Stimulated activated CD8-positive, alpha-beta memory T cell treated with anti-CD3 and anti-CD28 coated beads, Interleukin-12 subunit alpha, Interleukin-12 subunit beta, amount 100 ng/mL, for 1 hour (primary cell): ENCODE measurements at regions not wholly inside any gene's neighbourhood (a gene's known extent, or its start where the extent isn't known, plus 50 kb on each side); places are given as distances from the start of the nearest gene placed in this dataset.

ENCODE experiments used
- DNase-seq: peaks from one replicate; pipeline ENCODE4 v3.0.0-alpha.2; 2020; ENCODE audit warnings: low read depth

DNA sequence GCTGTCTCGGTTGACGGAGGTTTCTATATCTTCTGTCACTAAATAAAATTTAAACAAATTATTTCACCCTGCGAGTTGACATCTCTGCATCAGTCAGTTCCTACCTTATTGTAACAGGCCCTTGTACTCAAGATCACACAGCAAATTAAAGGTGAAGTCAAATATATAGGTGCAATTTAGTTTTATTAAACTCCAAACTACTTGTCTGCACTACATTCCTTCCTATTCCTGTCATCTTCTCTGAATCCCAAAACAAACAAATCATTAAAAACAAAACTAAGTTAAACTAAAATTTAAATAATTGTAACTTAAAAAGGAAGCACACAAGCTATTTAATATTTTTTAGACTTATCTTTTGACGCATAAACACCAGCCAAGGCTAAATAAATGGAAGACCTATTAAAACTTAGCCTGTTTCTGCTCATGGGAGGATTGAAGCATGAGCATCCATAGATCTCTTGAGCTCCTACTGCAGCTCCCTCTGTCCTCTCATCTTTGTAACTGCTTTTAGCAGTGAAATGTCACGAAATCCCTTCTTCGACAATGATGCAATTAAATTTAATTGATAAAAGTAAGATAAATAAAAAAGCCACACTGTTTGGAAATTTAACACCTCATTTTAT, 1152.3 kb upstream of the GJE1 start:
- no peak for DNase-seq

DNA sequence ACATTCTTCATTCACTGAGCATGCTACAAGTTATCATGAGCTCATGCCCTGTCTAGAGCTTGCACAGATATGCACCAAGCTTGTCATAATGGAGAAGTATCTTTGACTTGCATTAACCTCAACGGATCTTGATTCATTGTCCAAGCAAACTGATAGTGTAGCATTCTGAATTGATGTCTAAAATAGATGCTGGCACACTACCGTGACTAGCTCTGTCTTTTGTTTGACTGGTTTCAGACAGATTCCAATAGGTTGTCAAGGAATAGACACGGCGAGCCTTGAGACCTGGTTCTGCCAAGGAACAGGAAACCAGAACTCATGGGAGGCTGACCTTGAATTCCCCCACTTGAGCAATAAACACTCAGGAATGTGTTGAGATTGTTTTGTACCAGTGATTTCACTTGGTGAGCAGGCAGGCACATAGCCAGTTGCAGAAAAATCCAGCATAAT, 1153.1 kb upstream of the GJE1 start:
- no peak for DNase-seq

GRCh38 chr6:140977403-140977802, 1155.3 kb upstream of the GJE1 start:
- no peak for DNase-seq

DNA sequence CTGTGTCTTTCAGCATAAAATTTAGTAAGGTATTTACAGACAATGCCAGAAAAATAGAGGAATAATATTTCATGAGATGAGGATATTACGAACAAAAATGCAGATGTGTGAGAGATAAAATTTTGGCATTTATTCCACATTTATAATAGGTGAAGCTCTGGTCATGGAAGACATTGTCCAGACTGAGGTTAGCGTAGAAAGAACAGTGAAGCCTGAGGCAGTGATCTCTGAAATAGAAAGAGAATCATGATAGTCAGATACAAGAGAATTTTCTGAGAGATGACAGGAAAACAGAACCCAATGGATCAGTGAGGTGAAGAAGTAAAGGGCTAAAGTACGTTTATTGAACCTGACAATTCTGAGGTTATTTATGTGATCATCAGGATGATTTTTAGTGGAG, 1155.9 kb upstream of the GJE1 start:
- no peak for DNase-seq

DNA sequence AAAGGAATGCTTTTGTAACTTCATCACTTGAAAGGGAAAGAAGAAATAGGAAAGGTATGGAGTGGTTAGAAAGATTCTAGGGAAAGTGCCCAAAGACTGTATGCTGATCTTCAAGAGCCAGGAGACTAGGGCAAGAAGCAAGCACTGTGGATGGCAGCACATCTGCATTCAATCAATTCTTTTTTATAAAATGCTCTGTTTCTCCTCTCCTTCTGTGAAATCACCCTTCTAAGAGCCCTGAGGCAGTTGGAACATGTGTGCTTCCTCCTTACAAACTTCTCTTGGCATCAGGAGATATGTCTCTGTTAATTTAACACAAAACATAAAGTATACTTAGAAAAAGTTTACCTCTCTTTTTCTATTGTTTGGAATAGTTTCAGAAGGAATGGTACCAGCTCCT, 1162.2 kb upstream of the GJE1 start:
- DNase-seq, result no peak

GRCh38 chr6:140968062-140968461, 1164.7 kb upstream of the GJE1 start:
- no peak for DNase-seq

DNA sequence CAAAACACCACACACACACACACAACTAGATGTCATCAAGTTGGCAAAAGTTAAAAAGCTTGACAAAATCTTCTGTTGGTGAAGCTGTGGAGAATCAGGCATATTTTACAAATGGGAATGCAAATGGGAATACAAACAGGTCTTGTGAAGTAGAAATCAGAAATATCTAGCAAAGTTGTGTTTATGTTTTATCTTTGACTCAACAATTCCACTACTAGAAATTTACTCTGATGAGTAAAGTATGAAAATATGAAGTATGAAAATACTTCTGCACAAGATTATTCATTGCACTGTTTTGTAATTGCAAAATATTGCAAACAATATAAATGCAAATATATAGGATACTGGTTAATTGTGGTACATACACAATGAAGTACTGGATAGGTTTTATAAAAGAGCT, 1166.0 kb upstream of the GJE1 start:
- no peak for DNase-seq

GRCh38 chr6:140960566-140960965, 1172.2 kb upstream of the GJE1 start:
- DNase-seq, result no peak

GRCh38 chr6:140957386-140957785, 1175.3 kb upstream of the GJE1 start:
- DNase-seq, result no peak

- no peak for DNase-seq
These were observed 1176.0 kb upstream of the GJE1 start for GRCh38 chr6:140956571-140957369.

DNA sequence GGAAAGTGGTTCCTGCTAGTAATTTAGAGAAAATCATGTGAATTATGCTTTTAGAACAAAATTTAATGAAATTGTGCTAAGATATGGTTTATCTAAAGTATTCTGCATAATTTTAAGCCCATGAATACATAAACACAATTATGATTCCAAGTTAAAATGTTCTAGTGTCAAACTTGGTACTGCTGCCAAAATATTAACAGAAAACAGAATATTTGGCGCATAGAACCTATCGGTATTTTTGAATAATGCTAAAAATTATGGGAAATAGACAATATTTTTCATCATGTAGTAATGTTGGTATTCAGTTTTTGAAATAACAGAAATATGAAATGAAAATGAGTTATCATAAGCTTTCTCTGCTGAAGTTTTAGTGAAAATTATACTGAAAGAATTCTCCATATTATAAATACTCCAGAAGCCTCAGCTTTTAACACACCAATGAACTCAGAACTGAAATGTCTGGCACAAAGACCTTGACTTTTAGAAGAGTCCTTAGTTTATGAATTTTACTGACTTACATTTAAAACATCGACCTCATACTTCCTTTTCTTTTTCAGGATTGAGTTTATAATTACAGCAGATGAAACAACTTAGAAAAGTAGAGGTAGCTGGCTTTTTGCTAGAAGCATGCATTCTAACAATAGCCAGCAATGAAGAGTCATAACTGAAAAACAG, 1192.3 kb upstream of the GJE1 start:
- no peak for DNase-seq

GRCh38 chr6:140932909-140933308, 1199.8 kb upstream of the GJE1 start:
- DNase-seq, result no peak

GRCh38 chr6:140931581-140931980, 1201.1 kb upstream of the GJE1 start:
- DNase-seq, result no peak

DNA sequence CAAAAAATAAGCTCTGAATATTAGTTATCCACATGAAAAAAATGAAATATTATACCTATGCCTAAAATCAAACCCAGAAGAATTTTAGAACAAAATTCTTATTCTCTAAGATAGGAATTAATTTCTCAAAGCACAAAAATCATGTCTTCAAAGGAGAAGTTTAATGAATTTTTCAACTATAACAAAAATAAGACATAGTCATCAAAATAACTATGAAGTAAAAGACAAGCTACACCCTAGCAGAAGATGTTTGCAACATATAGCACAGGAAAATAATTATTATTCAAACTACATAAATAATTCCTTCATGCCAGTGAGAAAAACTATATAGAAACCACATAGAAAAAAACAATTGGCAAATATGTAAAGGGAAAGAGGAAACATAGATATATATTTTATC, 1203.6 kb upstream of the GJE1 start:
- DNase-seq, result no peak

DNA sequence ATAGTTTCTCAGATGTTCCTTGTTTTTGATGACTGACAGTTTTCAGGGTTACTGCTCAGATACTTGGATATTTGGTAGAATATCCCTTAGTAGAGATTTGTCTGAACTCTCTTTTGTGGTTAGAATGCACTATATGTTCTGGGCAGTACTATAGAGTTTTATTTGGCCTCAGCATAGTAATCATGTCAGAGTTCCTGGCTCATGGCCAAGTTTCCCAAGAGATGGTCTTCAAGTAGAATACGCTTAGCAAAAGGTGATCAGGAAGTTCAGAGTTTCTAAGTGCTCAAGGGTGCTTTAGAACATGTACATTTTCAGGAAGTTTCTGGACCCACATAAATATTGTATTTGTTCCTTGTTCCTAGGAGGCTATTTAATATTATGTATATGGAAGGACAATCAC, 1209.7 kb upstream of the GJE1 start:
- DNase-seq, result no peak

GRCh38 chr6:140921366-140922226, 1211.1 kb upstream of the GJE1 start:
- no peak for DNase-seq

- no peak for DNase-seq
These were observed 1214.8 kb upstream of the GJE1 start for GRCh38 chr6:140917911-140918310.

DNA sequence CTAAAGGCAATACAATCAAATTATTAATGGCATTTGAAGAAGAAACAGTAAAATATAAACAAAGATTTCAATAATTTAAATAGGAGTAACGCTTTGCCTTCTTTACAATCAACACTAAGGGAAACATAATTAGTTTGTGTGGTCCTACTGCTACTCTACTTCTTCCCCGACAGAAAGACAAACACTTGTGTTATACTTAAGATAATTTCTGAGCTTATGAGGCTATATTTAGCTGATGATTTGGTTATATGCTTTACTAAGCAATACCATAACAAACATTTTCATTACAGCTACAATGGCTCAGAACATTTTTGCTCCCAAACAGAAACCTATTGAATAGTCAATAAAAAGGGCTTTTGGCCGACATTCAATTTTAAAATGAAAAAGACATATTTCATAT, 1217.2 kb upstream of the GJE1 start:
- no peak for DNase-seq

GRCh38 chr6:140915103-140915502, 1217.6 kb upstream of the GJE1 start:
- DNase-seq, result no peak

GRCh38 chr6:140912686-140913085, 1220.0 kb upstream of the GJE1 start:
- no peak for DNase-seq

GRCh38 chr6:140909625-140910024, 1223.1 kb upstream of the GJE1 start:
- no peak for DNase-seq

DNA sequence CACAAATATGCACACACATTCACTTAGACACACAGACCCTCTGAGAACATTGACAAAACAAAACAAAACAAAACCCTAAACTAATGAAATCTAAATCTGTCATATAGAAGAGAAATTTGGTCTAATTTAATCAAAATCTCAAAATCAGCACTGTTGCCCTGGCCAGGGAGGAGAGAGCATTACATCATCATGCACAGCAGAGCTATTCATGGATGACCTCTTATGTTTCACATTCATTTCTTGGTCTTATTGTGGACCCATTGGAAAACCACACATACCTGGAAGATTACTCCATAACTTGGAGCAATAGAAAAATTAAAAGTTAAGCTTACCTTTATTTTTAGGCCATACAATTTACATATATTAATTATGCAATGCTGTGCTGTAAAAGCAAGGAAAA, 1223.6 kb upstream of the GJE1 start:
- no peak for DNase-seq
